Esophagus muscularis mucosa (tissue), 4 donors: ENCODE measurements at regions not wholly inside any gene's neighbourhood (a gene's known extent, or its start where the extent isn't known, plus 50 kb on each side); places are given as distances from the start of the nearest gene placed in this dataset.
A peak's percentile ranks its signal among the peaks of the same experiment; 100 is the strongest.

Experiments used
- DNase-seq: peaks from one replicate; pipeline ENCODE4 v3.0.0-alpha.2; 2017; ENCODE audit errors: extremely low spot score
- H3K27ac ChIP-seq, 4 donors: fragments of 200-600 bp; sonication (generic); replicated peaks in 1 of 4; 1 replicate in 3 of 4; 2 replicates in 1 of 4; pipeline ENCODE4 v1.5.1; 2016 to 2019; ENCODE audit warnings: mild to moderate bottlenecking in 1 of 4
- H3K27me3 ChIP-seq, 4 donors: fragments of 200-600 bp; sonication (generic); one replicate each; pipeline versions ENCODE4 v1.5.1 to v1.6.0; 2016 to 2019
- H3K36me3 ChIP-seq, 4 donors: fragments of 200-600 bp; sonication (generic); one replicate each; pipeline ENCODE4 v1.5.1; 2016 to 2019
- H3K4me1 ChIP-seq, 4 donors: fragments of 200-600 bp; sonication (generic); one replicate each; pipeline ENCODE4 v1.5.1; 2016 to 2019
- H3K4me3 ChIP-seq, 4 donors: fragments of 200-600 bp; sonication (generic); 1 replicate in 2 of 4; 2 replicates in 2 of 4; pipeline ENCODE4 v1.5.1; 2016 to 2019; ENCODE audit warnings: mild to moderate bottlenecking in 4 of 4, moderate library complexity in 1 of 4
- H3K9me3 ChIP-seq, 4 donors: fragments of 200-600 bp; sonication (generic); 1 replicate in 3 of 4; 2 replicates in 1 of 4; pipeline ENCODE4 v1.5.1; 2016 to 2019
- CTCF ChIP-seq, 3 experiments: fragments of 200-600 bp in 2 of 3; fragments of 450-650 bp in 1 of 3; sonication (generic) in 2 of 3; IDR thresholded peaks; one replicate each; pipeline ENCODE4 v1.5.1; 2017 to 2019; ENCODE audit warnings: antibody characterized with exemption in 3 of 3, mild to moderate bottlenecking in 2 of 3, moderate library complexity in 1 of 3
- EP300 ChIP-seq: sonication (generic); formaldehyde crosslinking; IDR thresholded peaks from one replicate; pipeline ENCODE4 v1.6.1; 2017; ENCODE audit warnings: antibody characterized with exemption
- POLR2A ChIP-seq: fragments of 450-650 bp; IDR thresholded peaks from one replicate; pipeline ENCODE4 v1.6.1; 2017; ENCODE audit warnings: antibody characterized with exemption, moderate library complexity, mild to moderate bottlenecking, low read depth
- POLR2AphosphoS5 ChIP-seq, 2 donors: sonication (generic); formaldehyde crosslinking; IDR thresholded peaks; one replicate each; pipeline ENCODE4 v1.6.1; 2017; ENCODE audit warnings: antibody characterized with exemption in 2 of 2
- WGBS: methylation state at CpG from one replicate; pipeline ENCODE4 v1.1.5; 2018; 5-methylcytosine and 5-hydroxymethylcytosine counted together
- intact Hi-C: fragments of 100-400 bp; cut with DNase I; formaldehyde crosslinking; loops from one replicate; pipeline ENCODE4 v1.15.1; 2023

GRCh38 chr11:130583801-130584211, 135.4 kb downstream of the ADAMTS15 start:
- intact Hi-C loops: no loop called here
- peaks cover 16 to 23% (median 23%) of the 10 kb centered on the region in 4 donors for H3K4me1 ChIP-seq
- no peak for TF ChIP-seq CTCF (IDR thresholded peaks at IDR 0.05)
- TF ChIP-seq POLR2A: no peak
- TF ChIP-seq POLR2AphosphoS5 (IDR thresholded peaks at IDR 0.05): no peak
- TF ChIP-seq EP300: no peak
- no peaks in the 10 kb centered on the region for H3K27me3 ChIP-seq
- WGBS: 84% methylated on average over 4 of the region's 4 CpGs
- no peak for DNase-seq
- H3K27ac ChIP-seq: peak overlapping the region in 1 of 4 donors; percentile 36
- H3K4me3 ChIP-seq: no peak overlapping the region
- peaks cover 0 to 4% (median 0%) of the 10 kb centered on the region in 4 donors for H3K9me3 ChIP-seq
- no peaks in the 10 kb centered on the region for H3K36me3 ChIP-seq

GRCh38 chr11:130585545-130585944, 137.1 kb downstream of the ADAMTS15 start:
- whole genome bisulfite sequencing: 82% methylated on average over 5 of the region's 5 CpGs
- Histone ChIP-seq H3K9me3 (peaks cover 0 to 4% (median 0%) of the 10 kb centered on the region in 4 donors), H3K27ac (no peak overlapping the region), H3K4me3 (no peak overlapping the region), H3K4me1 (peaks cover 14 to 18% (median 15%) of the 10 kb centered on the region in 4 donors), H3K27me3 (no peaks in the 10 kb centered on the region), H3K36me3 (no peaks in the 10 kb centered on the region)
- DNase-seq: no peak
- intact Hi-C loops: no loop called here
- no peak for TF ChIP-seq POLR2AphosphoS5 (IDR thresholded peaks at IDR 0.05)

GRCh38 chr11:130587658-130588057, 139.2 kb downstream of the ADAMTS15 start:
- Histone ChIP-seq H3K36me3 (no peaks in the 10 kb centered on the region), H3K27me3 (no peaks in the 10 kb centered on the region), H3K27ac (no peak overlapping the region), H3K4me1 (no peaks in the 10 kb centered on the region), H3K9me3 (peaks cover 0 to 4% (median 0%) of the 10 kb centered on the region in 4 donors), H3K4me3 (no peak overlapping the region)
- intact Hi-C loops: no loop called here
- no peak for DNase-seq
- TF ChIP-seq POLR2AphosphoS5 (IDR thresholded peaks at IDR 0.05) (no peak), POLR2A (no peak), EP300 (no peak), CTCF (IDR thresholded peaks at IDR 0.05) (no peak)
- WGBS: 52% methylated on average over 3 of the region's 4 CpGs

GRCh38 chr11:130588471-130588870, 140.0 kb downstream of the ADAMTS15 start:
- 91% methylated on average over 2 of the region's 2 CpGs for WGBS
- no peaks in the 10 kb centered on the region for H3K36me3 ChIP-seq
- no peaks in the 10 kb centered on the region for H3K27me3 ChIP-seq
- peaks cover 0 to 4% (median 0%) of the 10 kb centered on the region in 4 donors for H3K9me3 ChIP-seq
- intact Hi-C loops: no loop called here
- H3K4me1 ChIP-seq: no peaks in the 10 kb centered on the region
- no peak for DNase-seq
- TF ChIP-seq POLR2A: no peak
- no peak for TF ChIP-seq EP300
- TF ChIP-seq POLR2AphosphoS5 (IDR thresholded peaks at IDR 0.05): no peak
- TF ChIP-seq CTCF (IDR thresholded peaks at IDR 0.05): no peak
- H3K4me3 ChIP-seq: no peak overlapping the region
- H3K27ac ChIP-seq: no peak overlapping the region

- no peaks in the 10 kb centered on the region for H3K36me3 ChIP-seq
- DNase-seq: no peak
- TF ChIP-seq POLR2A (no peak), EP300 (no peak), CTCF (IDR thresholded peaks at IDR 0.05) (no peak), POLR2AphosphoS5 (IDR thresholded peaks at IDR 0.05) (no peak)
- no peak overlapping the region for H3K4me3 ChIP-seq
- 32% methylated on average over 2 of the region's 2 CpGs for WGBS
- H3K9me3 ChIP-seq: peaks cover 0 to 3% (median 0%) of the 10 kb centered on the region in 4 donors
- no peak overlapping the region for H3K27ac ChIP-seq
- no peaks in the 10 kb centered on the region for H3K27me3 ChIP-seq
- no peaks in the 10 kb centered on the region for H3K4me1 ChIP-seq
- intact Hi-C loops: no loop called here
Measured at GRCh38 chr11:130592056-130592455, 143.6 kb downstream of the ADAMTS15 start.
